ENCODE measurements at regions not wholly inside any gene's neighbourhood (a gene's known extent, or its start where the extent isn't known, plus 50 kb on each side); places are given as distances from the start of the nearest gene placed in this dataset.
"Not testable (repeated sequence)": the region's sequence is repeated elsewhere in the genome, so short reads cannot be mapped to it uniquely, and the experiment has no call there.

- not testable (repeated sequence) for ATAC-seq (ENCODE audit: low FRiP score in 2 of 2); H3K4me3 ChIP-seq; H3K27me3 ChIP-seq; DNase-seq; H3K27ac ChIP-seq; H3K36me3 ChIP-seq; H3K4me1 ChIP-seq; H3K9me3 ChIP-seq
- WGBS, 2 donors = 60 to 74% methylated on average over 2 to 6 of the region's 6 CpGs
These were observed 53.1 kb upstream of the HUNK start for GRCh38 chr21:31819692-31820091.

DNA sequence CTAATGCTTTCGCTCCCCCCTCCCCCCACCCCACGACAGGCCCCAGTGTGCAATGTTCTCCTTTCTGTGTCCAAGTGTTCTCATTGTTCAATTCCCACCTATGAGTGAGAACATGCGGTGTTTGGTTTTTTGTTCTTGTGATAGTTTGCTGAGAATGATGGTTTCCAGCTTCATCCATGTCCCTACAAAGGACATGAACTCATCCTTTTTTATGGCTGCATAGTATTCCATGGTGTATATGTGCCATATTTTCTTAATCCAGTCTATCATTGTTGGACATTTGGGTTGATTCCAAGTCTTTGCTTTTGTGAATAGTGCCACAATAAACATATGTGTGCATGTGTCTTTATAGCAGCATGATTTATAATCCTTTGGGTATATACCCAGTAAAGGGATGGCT is 58.5 kb upstream of the HUNK start:
- not testable (repeated sequence) for H3K4me1 ChIP-seq; H3K4me3 ChIP-seq; H3K27ac ChIP-seq; H3K9me3 ChIP-seq; ATAC-seq (ENCODE audit: low FRiP score in 2 of 2); H3K36me3 ChIP-seq; DNase-seq; H3K27me3 ChIP-seq
- WGBS, 2 donors = 92 to 95% methylated on average over 3 of the region's 3 CpGs

- no peaks in the 10 kb centered on the region for H3K9me3 ChIP-seq
- H3K27ac ChIP-seq = no peak overlapping the region
- H3K36me3 ChIP-seq = no peaks in the 10 kb centered on the region
- no peaks in the 10 kb centered on the region for H3K4me1 ChIP-seq
- no peak overlapping the region for H3K4me3 ChIP-seq
- no peak for TF ChIP-seq POLR2AphosphoS5 (IDR thresholded peaks at IDR 0.05)
- TF ChIP-seq CTCF (IDR thresholded peaks at IDR 0.05) = no peak
- TF ChIP-seq POLR2A (IDR thresholded peaks at IDR 0.05) = no peak
- TF ChIP-seq EP300 (IDR thresholded peaks at IDR 0.05) = no peak
- H3K27me3 ChIP-seq = no peaks in the 10 kb centered on the region
- DNase-seq (no peak), ATAC-seq (ENCODE audit: low FRiP score in 2 of 2) (no peak)
- 83 to 95% methylated on average over 1 of the region's 1 CpG for WGBS, 2 donors
These were observed 59.0 kb upstream of the HUNK start for GRCh38 chr21:31813862-31814261.

DNA sequence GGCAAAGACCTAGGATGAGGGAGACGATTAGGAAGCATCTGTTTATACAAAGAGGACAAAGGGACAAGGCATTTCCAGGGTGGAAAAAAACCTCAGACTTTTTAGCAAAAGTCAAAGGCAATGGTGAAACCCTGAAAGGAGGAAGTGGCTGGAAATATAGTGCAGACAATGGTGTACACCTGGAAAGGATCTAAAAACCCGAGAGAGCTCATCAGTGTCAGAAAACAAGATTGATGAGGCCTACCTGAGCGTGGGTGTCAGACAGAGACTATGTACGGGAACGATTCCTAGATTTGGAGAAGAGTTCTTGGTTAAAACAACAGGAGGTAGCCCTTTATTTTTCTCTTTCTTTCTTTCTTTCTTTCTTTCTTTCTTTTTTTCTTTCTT is 68.8 kb upstream of the HUNK start:
- Histone ChIP-seq H3K4me1 (peaks cover 0 to 22% (median 17%) of the 10 kb centered on the region in 4 donors), H3K27ac (peak overlapping the region in 3 of 4 donors; percentile 51 to 68 (median 54)), H3K36me3 (no peaks in the 10 kb centered on the region)

GRCh38 chr21:31803039-31804007 is 69.5 kb upstream of the HUNK start:
- H3K36me3 ChIP-seq = no peaks in the 10 kb centered on the region
- peak in 1 of 4 donors; percentile 86 for TF ChIP-seq EP300 (IDR thresholded peaks at IDR 0.05)
- no peak for TF ChIP-seq CTCF (IDR thresholded peaks at IDR 0.05)
- peak in 1 of 2 donors; percentile 65 for TF ChIP-seq POLR2AphosphoS5 (IDR thresholded peaks at IDR 0.05)
- no peak for TF ChIP-seq POLR2A (IDR thresholded peaks at IDR 0.05)
- peak in 1 of 2 donors; percentile 80 for DNase-seq
- peaks cover 0 to 22% (median 17%) of the 10 kb centered on the region in 4 donors for H3K4me1 ChIP-seq
- H3K4me3 ChIP-seq = no peak overlapping the region
- peak; percentile 54 to 87 for ATAC-seq (ENCODE audit: low FRiP score in 2 of 2)
- H3K27me3 ChIP-seq = no peaks in the 10 kb centered on the region
- H3K27ac ChIP-seq = peak overlapping the region in 3 of 4 donors; percentile 51 to 68 (median 54)
- WGBS, 2 donors = 61 to 63% methylated on average over 20 of the region's 20 CpGs
- H3K9me3 ChIP-seq = no peaks in the 10 kb centered on the region

More for the DNA sequence above, 68.8 kb upstream of the HUNK start:
- WGBS, 2 donors = 31 to 33% methylated on average over 5 of the region's 5 CpGs
- DNase-seq = no peak
- H3K27me3 ChIP-seq = no peaks in the 10 kb centered on the region
- H3K9me3 ChIP-seq = no peaks in the 10 kb centered on the region
- TF ChIP-seq POLR2A (IDR thresholded peaks at IDR 0.05) = no peak
- TF ChIP-seq POLR2AphosphoS5 (IDR thresholded peaks at IDR 0.05) = no peak
- no peak overlapping the region for H3K4me3 ChIP-seq
- no peak for ATAC-seq (ENCODE audit: low FRiP score in 2 of 2)

DNA sequence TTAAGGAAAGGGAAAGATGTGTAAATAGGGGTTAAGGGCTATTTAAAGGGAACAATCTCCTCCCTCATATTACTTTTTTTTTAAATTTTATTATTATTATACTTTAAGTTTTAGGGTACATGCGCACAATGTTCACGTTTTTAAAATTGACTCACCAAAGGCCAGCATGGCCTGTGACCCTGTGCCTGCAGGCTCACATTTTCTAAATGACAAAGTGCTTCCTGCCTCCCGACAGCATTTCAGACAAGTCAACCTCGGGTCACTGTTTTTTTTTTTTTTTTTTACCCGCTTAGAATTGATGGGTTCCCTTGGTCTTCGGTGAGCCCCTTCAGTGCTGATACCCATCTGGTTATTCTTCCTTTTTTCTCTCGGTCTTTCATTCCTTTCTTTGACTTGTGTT is 70.4 kb upstream of the SCAF4 start:
- Histone ChIP-seq H3K27me3 (no peaks in the 10 kb centered on the region), H3K36me3 (no peaks in the 10 kb centered on the region), H3K4me3 (no peak overlapping the region), H3K27ac (peak overlapping the region in 1 of 4 donors; percentile 51), H3K9me3 (no peaks in the 10 kb centered on the region), H3K4me1 (peaks cover 0 to 22% (median 17%) of the 10 kb centered on the region in 4 donors)
- no peak for DNase-seq
- 22 to 23% methylated on average over 7 of the region's 7 CpGs for WGBS, 2 donors
- no peak for ATAC-seq (ENCODE audit: low FRiP score in 2 of 2)
- TF ChIP-seq POLR2AphosphoS5 (IDR thresholded peaks at IDR 0.05) (no peak), POLR2A (IDR thresholded peaks at IDR 0.05) (no peak), EP300 (IDR thresholded peaks at IDR 0.05) (no peak), CTCF (IDR thresholded peaks at IDR 0.05) (no peak)

All from upper lobe of left lung (tissue), 6 donors.